ENCODE measurements at regions not wholly inside any gene's neighbourhood (a gene's known extent, or its start where the extent isn't known, plus 50 kb on each side); places are given as distances from the start of the nearest gene placed in this dataset.

GRCh38 chr2:41540272-41540998 lies 507.4 kb upstream of the PKDCC start:
- TF ChIP-seq TAF1 (conservative IDR thresholded peaks at IDR 0.05) (no peak), EGR1 (IDR thresholded peaks at IDR 0.05; ENCODE audit: low read depth in 2 of 2) (no peak), ZBTB33 (IDR thresholded peaks at IDR 0.05) (no peak), ATF3 (IDR thresholded peaks at IDR 0.05) (no peak), SP1 (IDR thresholded peaks at IDR 0.05) (no peak)
- TF ChIP-seq, protein P1, sequence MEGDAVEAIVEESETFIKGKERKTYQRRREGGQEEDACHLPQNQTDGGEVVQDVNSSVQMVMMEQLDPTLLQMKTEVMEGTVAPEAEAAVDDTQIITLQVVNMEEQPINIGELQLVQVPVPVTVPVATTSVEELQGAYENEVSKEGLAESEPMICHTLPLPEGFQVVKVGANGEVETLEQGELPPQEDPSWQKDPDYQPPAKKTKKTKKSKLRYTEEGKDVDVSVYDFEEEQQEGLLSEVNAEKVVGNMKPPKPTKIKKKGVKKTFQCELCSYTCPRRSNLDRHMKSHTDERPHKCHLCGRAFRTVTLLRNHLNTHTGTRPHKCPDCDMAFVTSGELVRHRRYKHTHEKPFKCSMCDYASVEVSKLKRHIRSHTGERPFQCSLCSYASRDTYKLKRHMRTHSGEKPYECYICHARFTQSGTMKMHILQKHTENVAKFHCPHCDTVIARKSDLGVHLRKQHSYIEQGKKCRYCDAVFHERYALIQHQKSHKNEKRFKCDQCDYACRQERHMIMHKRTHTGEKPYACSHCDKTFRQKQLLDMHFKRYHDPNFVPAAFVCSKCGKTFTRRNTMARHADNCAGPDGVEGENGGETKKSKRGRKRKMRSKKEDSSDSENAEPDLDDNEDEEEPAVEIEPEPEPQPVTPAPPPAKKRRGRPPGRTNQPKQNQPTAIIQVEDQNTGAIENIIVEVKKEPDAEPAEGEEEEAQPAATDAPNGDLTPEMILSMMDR (IDR thresholded peaks at IDR 0.05; ENCODE audit: low read depth, low read length, missing input control): no peak
- TF ChIP-seq, protein P2, sequence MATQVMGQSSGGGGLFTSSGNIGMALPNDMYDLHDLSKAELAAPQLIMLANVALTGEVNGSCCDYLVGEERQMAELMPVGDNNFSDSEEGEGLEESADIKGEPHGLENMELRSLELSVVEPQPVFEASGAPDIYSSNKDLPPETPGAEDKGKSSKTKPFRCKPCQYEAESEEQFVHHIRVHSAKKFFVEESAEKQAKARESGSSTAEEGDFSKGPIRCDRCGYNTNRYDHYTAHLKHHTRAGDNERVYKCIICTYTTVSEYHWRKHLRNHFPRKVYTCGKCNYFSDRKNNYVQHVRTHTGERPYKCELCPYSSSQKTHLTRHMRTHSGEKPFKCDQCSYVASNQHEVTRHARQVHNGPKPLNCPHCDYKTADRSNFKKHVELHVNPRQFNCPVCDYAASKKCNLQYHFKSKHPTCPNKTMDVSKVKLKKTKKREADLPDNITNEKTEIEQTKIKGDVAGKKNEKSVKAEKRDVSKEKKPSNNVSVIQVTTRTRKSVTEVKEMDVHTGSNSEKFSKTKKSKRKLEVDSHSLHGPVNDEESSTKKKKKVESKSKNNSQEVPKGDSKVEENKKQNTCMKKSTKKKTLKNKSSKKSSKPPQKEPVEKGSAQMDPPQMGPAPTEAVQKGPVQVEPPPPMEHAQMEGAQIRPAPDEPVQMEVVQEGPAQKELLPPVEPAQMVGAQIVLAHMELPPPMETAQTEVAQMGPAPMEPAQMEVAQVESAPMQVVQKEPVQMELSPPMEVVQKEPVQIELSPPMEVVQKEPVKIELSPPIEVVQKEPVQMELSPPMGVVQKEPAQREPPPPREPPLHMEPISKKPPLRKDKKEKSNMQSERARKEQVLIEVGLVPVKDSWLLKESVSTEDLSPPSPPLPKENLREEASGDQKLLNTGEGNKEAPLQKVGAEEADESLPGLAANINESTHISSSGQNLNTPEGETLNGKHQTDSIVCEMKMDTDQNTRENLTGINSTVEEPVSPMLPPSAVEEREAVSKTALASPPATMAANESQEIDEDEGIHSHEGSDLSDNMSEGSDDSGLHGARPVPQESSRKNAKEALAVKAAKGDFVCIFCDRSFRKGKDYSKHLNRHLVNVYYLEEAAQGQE (IDR thresholded peaks at IDR 0.05): no peak
